K562 (cell line): ENCODE measurements at regions not wholly inside any gene's neighbourhood (a gene's known extent, or its start where the extent isn't known, plus 50 kb on each side); places are given as distances from the start of the nearest gene placed in this dataset.

Experiments used
- ATAC-seq: fragments of 200-7000 bp; cut with Tn5 transposase; 3 replicates; pipeline ENCODE4 v1.9.1; 2020; ENCODE audit warnings: moderate library complexity
- BruUV-seq: library from RNA; stranded (reverse); fragments of 400-500 nt; replicated peaks from 2 replicates; lab custom pipeline; 2021; lab: Mats Ljungman, UMichigan
- CTCF ChIA-PET: fragments of 300-600 bp; formaldehyde crosslinking; extraction: SDS; loops from one replicate; lab custom pipeline; 2021; ENCODE audit warnings: low intra/inter-chr PET ratio; lab: Yijun Ruan, JAX
- POLR2A ChIA-PET: fragments of 300-600, 350-650 bp; sonication (Branson Sonifier 250); formaldehyde crosslinking; extraction: SDS; loops from one replicate; lab custom pipeline; 2021; ENCODE audit warnings: antibody characterized with exemption, inconsistent platforms; lab: Yijun Ruan, JAX
- DNase-seq, 4 experiments: peaks; one replicate each; pipeline versions ENCODE4 v3.0.0 to v3.0.0-alpha.2; 2011 to 2018; ENCODE audit warnings: low spot score in 3 of 4, mixed read lengths in 3 of 4; ENCODE audit errors: extremely low read depth in 1 of 4
- FAIRE-seq: peaks from 2 replicates; lab custom pipeline; 2011; peaks lifted over from hg19 to GRCh38; lab: Jason Lieb, UNC
- H2AFZ ChIP-seq: 2 replicates; pipeline ENCODE4 v1.6.0; 2011; ENCODE audit warnings: low read depth, low read length, control low read depth, inconsistent platforms
- H3K27ac ChIP-seq: fragments of 200-600 bp; 3 replicates; pipeline ENCODE4 v1.8.0; 2011; ENCODE audit warnings: low read depth, mild to moderate bottlenecking, control low read depth, inconsistent platforms, low read length, moderate library complexity, mixed read lengths; ENCODE audit errors: extremely low read depth
- H3K27me3 ChIP-seq, 2 experiments: fragments of 300-600 bp in 1 of 2; 2 replicates in 1 of 2; 3 replicates in 1 of 2; pipeline versions ENCODE4 v1.6.0 to v1.8.0; 2011; ENCODE audit warnings: inconsistent platforms in 2 of 2, low read length in 2 of 2, mild to moderate bottlenecking in 1 of 2, mixed read lengths in 1 of 2, moderate library complexity in 1 of 2; ENCODE audit not compliant: control insufficient read depth in 2 of 2, insufficient read depth in 2 of 2
- H3K36me3 ChIP-seq: fragments of 300-600 bp; 3 replicates; pipeline ENCODE4 v1.8.0; 2011; ENCODE audit warnings: mild to moderate bottlenecking, low read length, inconsistent platforms; ENCODE audit not compliant: control insufficient read depth, insufficient read depth
- H3K4me1 ChIP-seq, 2 experiments: fragments of 200-600 bp in 1 of 2; replicated peaks in 1 of 2; 2 replicates in 1 of 2; 3 replicates in 1 of 2; pipeline versions ENCODE4 v1.5.1 to v1.8.0; 2011; ENCODE audit warnings: inconsistent platforms in 2 of 2, low read length in 2 of 2, mild to moderate bottlenecking in 1 of 2, mixed read lengths in 1 of 2, moderate library complexity in 1 of 2; ENCODE audit not compliant: control insufficient read depth in 2 of 2, insufficient read depth in 2 of 2
- H3K4me2 ChIP-seq: 2 replicates; pipeline ENCODE4 v1.6.1; 2011; ENCODE audit warnings: low read length, control low read depth, inconsistent platforms, mixed read lengths; ENCODE audit not compliant: insufficient read depth
- H3K4me3 ChIP-seq: fragments of 200-600 bp; sonication (generic), shearing (Covaris generic); 2 replicates; pipeline ENCODE4 v1.5.1; 2016; ENCODE audit warnings: control low read depth, inconsistent platforms
- H3K79me2 ChIP-seq: fragments of 200-600 bp; 3 replicates; pipeline ENCODE4 v1.8.0; 2011; ENCODE audit warnings: low read length, inconsistent platforms; ENCODE audit not compliant: control insufficient read depth, insufficient read depth
- H3K9ac ChIP-seq, 2 experiments: 2 replicates each; pipeline versions ENCODE4 v1.6.0 to v1.6.1; 2011; ENCODE audit warnings: low read depth in 2 of 2, low read length in 2 of 2, control low read depth in 1 of 2, inconsistent platforms in 1 of 2, mild to moderate bottlenecking in 1 of 2, mixed read lengths in 1 of 2; ENCODE audit not compliant: insufficient read depth in 1 of 2
- H3K9me1 ChIP-seq: one replicate; pipeline ENCODE4 v1.6.0; 2011; ENCODE audit warnings: inconsistent platforms, mild to moderate bottlenecking, low read length, moderate library complexity; ENCODE audit not compliant: control insufficient read depth, insufficient read depth
- H3K9me3 ChIP-seq: replicated peaks from 2 replicates; pipeline ENCODE4 v1.5.1; 2011; ENCODE audit warnings: low read depth, low read length, inconsistent platforms; ENCODE audit not compliant: control insufficient read depth, insufficient read depth
- H4K20me1 ChIP-seq: replicated peaks from 2 replicates; pipeline ENCODE4 v1.6.1; 2011; ENCODE audit warnings: low read length, inconsistent platforms, mixed read lengths; ENCODE audit not compliant: control insufficient read depth, insufficient read depth
- BMI1 ChIP-seq: fragments of 150-350 bp; IDR thresholded peaks from 2 replicates; pipeline ENCODE4 v1.6.1; 2014; ENCODE audit warnings: low read length
- FOSL1 ChIP-seq: fragments of 200-800 bp; sonication (Bioruptor generic); conservative IDR thresholded peaks from 2 replicates; pipeline ENCODE4 v1.6.1; 2016; ENCODE audit warnings: missing genetic modification characterization, missing compliant biosample characterization
- HDAC6 ChIP-seq: IDR thresholded peaks from 2 replicates; pipeline ENCODE4 v1.6.1; 2012; ENCODE audit warnings: low read depth, mild to moderate bottlenecking, control low read depth, inconsistent platforms, low read length, moderate library complexity
- HNRNPK ChIP-seq: fragments of 200-400 bp; formaldehyde crosslinking; IDR thresholded peaks from one replicate; pipeline ENCODE4 v1.6.1; 2018; ENCODE audit warnings: mild to moderate bottlenecking, low read depth, low read length; ENCODE audit not compliant: poor library complexity, severe bottlenecking
- HOMEZ ChIP-seq: fragments of 250-450 bp; sonication (Bioruptor Pico); IDR thresholded peaks from 2 replicates; pipeline ENCODE4 v1.4.0; 2020; ENCODE audit warnings: mild to moderate bottlenecking, moderate library complexity
- RBM17 ChIP-seq: fragments of 200-400 bp; formaldehyde crosslinking; IDR thresholded peaks from 2 replicates; pipeline ENCODE4 v1.6.1; 2017; ENCODE audit warnings: low read depth, mild to moderate bottlenecking, low read length, borderline replicate concordance
- RFX7 ChIP-seq: fragments of 250-450 bp; sonication (Bioruptor Pico); IDR thresholded peaks from 2 replicates; pipeline ENCODE4 v1.5.1; 2021; ENCODE audit warnings: mild to moderate bottlenecking
- STAT5B ChIP-seq: fragments of 250-450 bp; sonication (Bioruptor Pico); IDR thresholded peaks from 2 replicates; pipeline ENCODE4 v1.8.0; 2021; ENCODE audit warnings: mild to moderate bottlenecking, inconsistent platforms
- TAL1 ChIP-seq: fragments of 450-650 bp; IDR thresholded peaks from 2 replicates; pipeline ENCODE4 v1.6.1; 2016; ENCODE audit warnings: mild to moderate bottlenecking
- TCFL5 ChIP-seq: fragments of 250-450 bp; sonication (Bioruptor Pico); conservative IDR thresholded peaks from 2 replicates; pipeline ENCODE4 v1.6.1; 2021; ENCODE audit warnings: mild to moderate bottlenecking, moderate library complexity, matching md5 sums
- ZEB2 ChIP-seq: fragments of 450-650 bp; IDR thresholded peaks from 2 replicates; pipeline ENCODE4 v1.6.1; 2016
- ZNF197 ChIP-seq: fragments of 200-800 bp; sonication (Bioruptor generic); IDR thresholded peaks from 2 replicates; pipeline ENCODE4 v1.6.1; 2016; ENCODE audit warnings: low read depth, missing genetic modification characterization, missing compliant biosample characterization
- WGBS: fragments of 100-300 bp; shearing (Covaris generic); methylation state at CpG from one replicate; pipeline ENCODE4 v1.1.6; 2016; ENCODE audit warnings: low coverage, mixed read lengths; ENCODE audit not compliant: insufficient coverage; ENCODE audit errors: missing lambda C conversion rate; 5-methylcytosine and 5-hydroxymethylcytosine counted together
- in situ Hi-C: fragments of 300-500 bp; cut with MboI; formaldehyde crosslinking; loops from 4 replicates; pipeline ENCODE4 v1.15.0; 2018; ENCODE audit warnings: inconsistent platforms, mixed read lengths
- intact Hi-C: fragments of 100-400 bp; cut with micrococcal nuclease; formaldehyde crosslinking; loops from 2 replicates; pipeline ENCODE4 v1.14.2; 2022
- TF ChIP-seq, protein P1 (sequence below), 2 experiments: fragments of 150-350 bp in 1 of 2; IDR thresholded peaks; 2 replicates each; pipeline ENCODE4 v1.6.1; 2012 to 2016; ENCODE audit warnings: low read depth in 2 of 2, low read length in 2 of 2, mild to moderate bottlenecking in 1 of 2, moderate library complexity in 1 of 2

DNA sequence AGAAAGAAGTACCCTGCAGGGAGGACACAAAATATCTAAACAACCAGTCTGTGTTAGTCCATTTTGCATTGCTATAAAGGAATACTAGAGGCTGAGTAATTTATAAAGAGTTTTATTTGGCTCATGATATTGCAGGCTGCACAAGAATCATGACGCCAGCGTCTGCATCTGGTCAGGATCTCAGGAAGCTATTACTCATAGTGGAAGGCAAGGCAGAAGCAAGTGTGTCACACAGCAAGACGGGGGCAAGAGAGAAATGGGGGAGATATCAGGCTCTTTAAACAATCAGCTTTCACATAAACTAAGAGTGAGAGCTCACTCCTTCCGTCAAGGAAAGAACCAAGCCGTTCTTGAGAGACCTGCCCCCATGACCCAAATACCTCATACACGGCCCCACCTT, 614.8 kb downstream of the ZIC1 start:
- Histone ChIP-seq H4K20me1 (no peaks in the 10 kb centered on the region), H3K4me1 (no peaks in the 10 kb centered on the region), H3K27me3 (no peaks in the 10 kb centered on the region), H3K4me2 (no peak overlapping the region), H3K27ac (no peak overlapping the region), H2AFZ (no peak overlapping the region), H3K4me3 (no peak overlapping the region), H3K9me3 (no peaks in the 10 kb centered on the region), H3K36me3 (no peaks in the 10 kb centered on the region), H3K9me1 (no peaks in the 10 kb centered on the region), H3K9ac (no peak overlapping the region), H3K79me2 (no peaks in the 10 kb centered on the region)
- TF ChIP-seq ZEB2 (no peak), RFX7 (CRISPR knock-in tag) (no peak), BMI1 (no peak), HOMEZ (CRISPR knock-in tag) (no peak)
- in situ Hi-C loops (no loop called here), intact Hi-C loops (no loop called here)
- no TSS peak for BruUV-seq
- ChIA-PET CTCF (no interaction called here), POLR2A (no interaction called here)
- WGBS = 0% methylated on average over 6 of the region's 6 CpGs
- ATAC-seq (no peak), FAIRE-seq (no peak), DNase-seq (no peak)

DNA sequence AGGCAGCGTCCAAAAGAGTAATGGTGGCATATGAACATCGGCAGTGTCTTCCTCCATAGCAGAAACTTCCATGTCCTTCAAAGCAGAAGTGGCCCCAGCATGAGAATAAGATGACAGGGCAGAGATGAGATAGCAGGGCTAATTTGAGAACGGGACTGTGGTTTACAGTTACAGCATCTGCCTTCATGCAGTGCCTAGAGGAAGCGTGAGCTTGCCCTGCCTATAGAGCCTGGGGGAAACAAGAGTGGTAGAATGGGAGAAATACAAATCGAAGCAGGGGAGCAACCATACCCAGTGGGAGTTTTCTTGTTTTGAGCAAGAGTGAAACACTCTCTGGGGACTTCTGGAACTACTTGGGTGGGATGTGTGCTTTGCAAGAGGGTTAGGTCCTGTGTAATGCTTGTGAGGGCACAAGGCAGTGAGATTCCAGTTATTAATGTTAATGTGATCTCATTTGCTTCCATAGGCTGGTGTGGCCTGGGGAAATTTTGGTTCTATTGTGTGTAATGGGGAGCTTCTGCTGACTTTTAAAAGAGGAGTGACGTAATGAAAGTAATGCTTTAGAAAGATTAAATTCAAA, 616.9 kb downstream of the ZIC1 start:
- BruUV-seq = no TSS peak
- FAIRE-seq (no peak), ATAC-seq (no peak), DNase-seq (no peak)
- no peaks in the 10 kb centered on the region for H3K27me3 ChIP-seq
- no peaks in the 10 kb centered on the region for H3K79me2 ChIP-seq
- H3K9ac ChIP-seq = no peak overlapping the region
- H3K4me2 ChIP-seq = no peak overlapping the region
- no peaks in the 10 kb centered on the region for H3K9me3 ChIP-seq
- no peaks in the 10 kb centered on the region for H3K9me1 ChIP-seq
- intact Hi-C loops = no loop called here
- H2AFZ ChIP-seq = no peak overlapping the region
- in situ Hi-C loops = no loop called here
- CTCF ChIA-PET = no interaction called here
- no peaks in the 10 kb centered on the region for H3K36me3 ChIP-seq
- POLR2A ChIA-PET = no interaction called here
- no peaks in the 10 kb centered on the region for H4K20me1 ChIP-seq
- H3K4me1 ChIP-seq = no peaks in the 10 kb centered on the region
- H3K4me3 ChIP-seq = no peak overlapping the region
- H3K27ac ChIP-seq = no peak overlapping the region
- WGBS = 2% methylated on average over 6 of the region's 6 CpGs
- no peak for TF ChIP-seq FOSL1 (tag)
- TF ChIP-seq, protein P1, sequence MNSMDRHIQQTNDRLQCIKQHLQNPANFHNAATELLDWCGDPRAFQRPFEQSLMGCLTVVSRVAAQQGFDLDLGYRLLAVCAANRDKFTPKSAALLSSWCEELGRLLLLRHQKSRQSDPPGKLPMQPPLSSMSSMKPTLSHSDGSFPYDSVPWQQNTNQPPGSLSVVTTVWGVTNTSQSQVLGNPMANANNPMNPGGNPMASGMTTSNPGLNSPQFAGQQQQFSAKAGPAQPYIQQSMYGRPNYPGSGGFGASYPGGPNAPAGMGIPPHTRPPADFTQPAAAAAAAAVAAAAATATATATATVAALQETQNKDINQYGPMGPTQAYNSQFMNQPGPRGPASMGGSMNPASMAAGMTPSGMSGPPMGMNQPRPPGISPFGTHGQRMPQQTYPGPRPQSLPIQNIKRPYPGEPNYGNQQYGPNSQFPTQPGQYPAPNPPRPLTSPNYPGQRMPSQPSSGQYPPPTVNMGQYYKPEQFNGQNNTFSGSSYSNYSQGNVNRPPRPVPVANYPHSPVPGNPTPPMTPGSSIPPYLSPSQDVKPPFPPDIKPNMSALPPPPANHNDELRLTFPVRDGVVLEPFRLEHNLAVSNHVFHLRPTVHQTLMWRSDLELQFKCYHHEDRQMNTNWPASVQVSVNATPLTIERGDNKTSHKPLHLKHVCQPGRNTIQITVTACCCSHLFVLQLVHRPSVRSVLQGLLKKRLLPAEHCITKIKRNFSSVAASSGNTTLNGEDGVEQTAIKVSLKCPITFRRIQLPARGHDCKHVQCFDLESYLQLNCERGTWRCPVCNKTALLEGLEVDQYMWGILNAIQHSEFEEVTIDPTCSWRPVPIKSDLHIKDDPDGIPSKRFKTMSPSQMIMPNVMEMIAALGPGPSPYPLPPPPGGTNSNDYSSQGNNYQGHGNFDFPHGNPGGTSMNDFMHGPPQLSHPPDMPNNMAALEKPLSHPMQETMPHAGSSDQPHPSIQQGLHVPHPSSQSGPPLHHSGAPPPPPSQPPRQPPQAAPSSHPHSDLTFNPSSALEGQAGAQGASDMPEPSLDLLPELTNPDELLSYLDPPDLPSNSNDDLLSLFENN (IDR thresholded peaks at IDR 0.05; ENCODE audit: low read depth in 2 of 2, low read length in 2 of 2) = no peak
- TF ChIP-seq HNRNPK = no peak
- TF ChIP-seq ZNF197 (CRISPR knock-in tag) = no peak
- no peak for TF ChIP-seq TAL1
- TF ChIP-seq HDAC6 = no peak
- no peak for TF ChIP-seq STAT5B
- TF ChIP-seq RBM17 = no peak
- TF ChIP-seq TCFL5 (CRISPR knock-in tag) = no peak
